Uterus (tissue), 2 donors: ENCODE measurements at regions not wholly inside any gene's neighbourhood (a gene's known extent, or its start where the extent isn't known, plus 50 kb on each side); places are given as distances from the start of the nearest gene placed in this dataset.

Source experiments
- POLR2A ChIP-seq, 2 donors: fragments of 450-650 bp; IDR thresholded peaks; one replicate each; pipeline ENCODE4 v1.6.1; 2016; ENCODE audit warnings: antibody characterized with exemption in 2 of 2, mild to moderate bottlenecking in 1 of 2, moderate library complexity in 1 of 2
- TF ChIP-seq, protein P1 (sequence below), 4 experiments: fragments of 200-600 bp in 2 of 4; fragments of 450-650 bp in 2 of 4; sonication (generic) in 2 of 4; IDR thresholded peaks; one replicate each; pipeline ENCODE4 v1.5.1; 2016 to 2019; ENCODE audit warnings: antibody characterized with exemption in 4 of 4, mild to moderate bottlenecking in 2 of 4, moderate library complexity in 1 of 4

DNA sequence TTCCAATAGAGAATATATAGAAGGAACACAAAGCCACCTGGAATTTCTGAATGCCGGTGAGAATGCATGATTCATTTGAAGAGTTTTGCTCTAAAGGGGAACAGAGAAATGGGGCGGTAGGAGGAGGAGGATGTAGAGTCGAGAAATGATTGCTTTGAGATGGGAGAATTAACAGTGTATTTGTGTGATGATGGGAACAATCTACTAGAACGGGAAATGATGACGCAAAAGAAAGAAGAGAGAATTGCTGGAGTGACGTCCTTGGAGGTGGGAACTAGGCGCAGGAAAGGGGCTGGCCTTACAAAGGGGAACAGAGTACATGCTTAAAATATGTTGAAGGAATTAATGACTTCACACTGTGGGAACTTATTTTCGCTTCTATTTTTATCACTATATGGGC, 188.1 kb downstream of the SDHAF3 start:
- TF ChIP-seq, protein P1, sequence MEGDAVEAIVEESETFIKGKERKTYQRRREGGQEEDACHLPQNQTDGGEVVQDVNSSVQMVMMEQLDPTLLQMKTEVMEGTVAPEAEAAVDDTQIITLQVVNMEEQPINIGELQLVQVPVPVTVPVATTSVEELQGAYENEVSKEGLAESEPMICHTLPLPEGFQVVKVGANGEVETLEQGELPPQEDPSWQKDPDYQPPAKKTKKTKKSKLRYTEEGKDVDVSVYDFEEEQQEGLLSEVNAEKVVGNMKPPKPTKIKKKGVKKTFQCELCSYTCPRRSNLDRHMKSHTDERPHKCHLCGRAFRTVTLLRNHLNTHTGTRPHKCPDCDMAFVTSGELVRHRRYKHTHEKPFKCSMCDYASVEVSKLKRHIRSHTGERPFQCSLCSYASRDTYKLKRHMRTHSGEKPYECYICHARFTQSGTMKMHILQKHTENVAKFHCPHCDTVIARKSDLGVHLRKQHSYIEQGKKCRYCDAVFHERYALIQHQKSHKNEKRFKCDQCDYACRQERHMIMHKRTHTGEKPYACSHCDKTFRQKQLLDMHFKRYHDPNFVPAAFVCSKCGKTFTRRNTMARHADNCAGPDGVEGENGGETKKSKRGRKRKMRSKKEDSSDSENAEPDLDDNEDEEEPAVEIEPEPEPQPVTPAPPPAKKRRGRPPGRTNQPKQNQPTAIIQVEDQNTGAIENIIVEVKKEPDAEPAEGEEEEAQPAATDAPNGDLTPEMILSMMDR (IDR thresholded peaks at IDR 0.05): no peak
- TF ChIP-seq POLR2A (IDR thresholded peaks at IDR 0.05): no peak
